Heart left ventricle (tissue), 13 donors: ENCODE measurements at regions not wholly inside any gene's neighbourhood (a gene's known extent, or its start where the extent isn't known, plus 50 kb on each side); places are given as distances from the start of the nearest gene placed in this dataset.
"Not testable (repeated sequence)": the region's sequence is repeated elsewhere in the genome, so short reads cannot be mapped to it uniquely, and the experiment has no call there.

Experiments used
- POLR2A ChIP-seq, 2 donors: fragments of 450-650 bp; IDR thresholded peaks; one replicate each; pipeline ENCODE4 v1.6.1; 2017; ENCODE audit warnings: antibody characterized with exemption in 2 of 2, mild to moderate bottlenecking in 2 of 2, moderate library complexity in 2 of 2
- TF ChIP-seq, protein P1 (sequence below), 12 donors: fragments of 200-600 bp; sonication (generic) in 4 of 12; IDR thresholded peaks; one replicate each; pipeline versions ENCODE4 v1.5.0 to v1.8.0; 2018 to 2022; ENCODE audit warnings: antibody characterized with exemption in 12 of 12, mild to moderate bottlenecking in 5 of 12
- donor health status: ischemic (EF 13 %, LVEDD 7.1; RV severe dilation, severe dysfunction).
- donor health status: DM: no; HTN: yes; CAD: no.
- donor health status: DM: no; HTN: no; CAD: no.
- donor health status: ischemic (EF 25% LVEDD 6.9; RV normal size, moderate dysfunction).
- donor health status: ischemic (EF 25% LVEDD 5.7; RV mildly dilated, moderate dysfunction).
- donor health status: ischemic (EF 35%, LVEDD 5.7; RV mildly dilated, moderate dysfunction).
- donor health status: nonischemic (EF 11% LVEDD 7.7; RV severe dilation, severe dysfunction).
- donor health status: DM: yes; HTN: yes; CAD: no.
- donor health status: PGD.
- donor health status: ischemic (EF 29% LVEDD 5.4; RV normal size, mild dysfunction).
- donor health status: nonischemic (EF 23%, LVEDD 6.1; RV moderate dilation, normal function).

DNA sequence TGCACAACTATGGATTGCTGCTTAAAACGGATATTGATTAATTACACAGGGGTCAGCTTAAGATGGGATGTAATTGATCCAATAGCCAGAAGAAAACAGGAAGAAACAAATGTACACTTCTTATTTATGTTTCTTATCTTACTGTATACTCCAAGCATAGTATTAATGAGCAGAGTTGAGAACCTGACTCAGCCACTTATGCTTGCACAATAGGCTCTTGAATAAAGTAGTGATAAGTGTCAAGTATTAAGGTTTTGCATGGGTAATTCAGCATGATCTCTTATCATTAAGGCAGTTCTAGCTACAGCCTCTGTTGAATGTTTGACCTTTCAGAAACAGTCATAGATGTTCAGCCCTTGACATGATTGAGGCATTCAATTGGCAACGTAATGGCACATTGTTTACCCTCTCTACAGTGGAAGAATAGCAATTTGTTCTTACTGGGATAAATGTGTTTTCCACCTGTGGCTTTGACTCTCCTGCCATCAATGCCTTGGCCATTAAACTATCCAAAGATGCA, 136.5 kb downstream of the OR4F15 start:
- TF ChIP-seq, protein P1, sequence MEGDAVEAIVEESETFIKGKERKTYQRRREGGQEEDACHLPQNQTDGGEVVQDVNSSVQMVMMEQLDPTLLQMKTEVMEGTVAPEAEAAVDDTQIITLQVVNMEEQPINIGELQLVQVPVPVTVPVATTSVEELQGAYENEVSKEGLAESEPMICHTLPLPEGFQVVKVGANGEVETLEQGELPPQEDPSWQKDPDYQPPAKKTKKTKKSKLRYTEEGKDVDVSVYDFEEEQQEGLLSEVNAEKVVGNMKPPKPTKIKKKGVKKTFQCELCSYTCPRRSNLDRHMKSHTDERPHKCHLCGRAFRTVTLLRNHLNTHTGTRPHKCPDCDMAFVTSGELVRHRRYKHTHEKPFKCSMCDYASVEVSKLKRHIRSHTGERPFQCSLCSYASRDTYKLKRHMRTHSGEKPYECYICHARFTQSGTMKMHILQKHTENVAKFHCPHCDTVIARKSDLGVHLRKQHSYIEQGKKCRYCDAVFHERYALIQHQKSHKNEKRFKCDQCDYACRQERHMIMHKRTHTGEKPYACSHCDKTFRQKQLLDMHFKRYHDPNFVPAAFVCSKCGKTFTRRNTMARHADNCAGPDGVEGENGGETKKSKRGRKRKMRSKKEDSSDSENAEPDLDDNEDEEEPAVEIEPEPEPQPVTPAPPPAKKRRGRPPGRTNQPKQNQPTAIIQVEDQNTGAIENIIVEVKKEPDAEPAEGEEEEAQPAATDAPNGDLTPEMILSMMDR (IDR thresholded peaks at IDR 0.05) = not testable (repeated sequence)
- not testable (repeated sequence) for TF ChIP-seq POLR2A (IDR thresholded peaks at IDR 0.05)
